Stimulated activated CD4-positive, alpha-beta T cell treated with anti-CD3 and anti-CD28 coated beads, TNF-alpha, amount 100 ng/mL, for 1 hour (primary cell): ENCODE measurements at regions not wholly inside any gene's neighbourhood (a gene's known extent, or its start where the extent isn't known, plus 50 kb on each side); places are given as distances from the start of the nearest gene placed in this dataset.
A peak's percentile ranks its signal among the peaks of the same experiment; 100 is the strongest.

ENCODE experiments used
- DNase-seq, 3 donors: peaks; one replicate each; pipeline ENCODE4 v3.0.0-alpha.2; 2020; ENCODE audit warnings: low read depth in 3 of 3, low spot score in 1 of 3

DNA sequence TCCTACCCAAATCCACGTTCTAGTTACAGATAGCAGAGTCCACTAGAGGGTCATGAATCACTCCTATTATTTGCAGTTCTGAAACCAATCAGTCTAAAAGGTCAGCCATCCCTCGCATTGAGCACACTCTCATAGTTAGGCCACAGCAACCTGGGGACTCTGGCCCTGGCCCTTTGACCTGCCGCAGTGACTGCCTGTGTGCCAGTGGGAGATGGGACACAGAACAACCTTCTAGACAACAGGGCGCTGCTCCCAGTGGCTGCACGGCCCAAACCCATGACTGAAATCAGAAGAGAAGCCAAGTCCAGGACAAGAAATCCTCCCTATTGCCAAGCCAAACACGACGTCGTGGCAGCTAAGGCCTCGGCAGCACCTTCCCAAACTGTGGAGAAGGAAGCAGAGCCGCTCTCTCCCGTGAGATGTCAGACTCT lies 158.5 kb downstream of the HERPUD2 start:
- DNase-seq, result no peak

DNA sequence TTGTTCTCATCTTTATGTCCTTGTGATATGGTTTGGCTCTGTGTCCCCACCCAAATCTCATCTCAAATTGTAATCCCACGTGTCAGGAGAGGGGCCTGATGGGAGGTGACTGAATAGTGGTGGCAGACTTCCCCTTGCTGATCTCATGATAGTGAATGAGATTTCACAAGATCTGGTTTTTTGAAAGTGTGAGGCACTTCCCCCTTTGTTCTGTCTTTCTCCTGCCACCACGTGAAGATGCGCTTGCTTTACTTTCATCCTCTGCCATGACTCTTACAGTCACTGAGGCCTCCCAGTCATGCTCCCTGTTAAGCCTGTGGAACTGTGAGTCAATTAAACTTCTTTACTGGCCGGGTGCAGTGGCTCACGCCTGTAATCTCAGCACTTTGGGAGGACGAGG lies 161.0 kb downstream of the HERPUD2 start:
- no peak for DNase-seq

DNA sequence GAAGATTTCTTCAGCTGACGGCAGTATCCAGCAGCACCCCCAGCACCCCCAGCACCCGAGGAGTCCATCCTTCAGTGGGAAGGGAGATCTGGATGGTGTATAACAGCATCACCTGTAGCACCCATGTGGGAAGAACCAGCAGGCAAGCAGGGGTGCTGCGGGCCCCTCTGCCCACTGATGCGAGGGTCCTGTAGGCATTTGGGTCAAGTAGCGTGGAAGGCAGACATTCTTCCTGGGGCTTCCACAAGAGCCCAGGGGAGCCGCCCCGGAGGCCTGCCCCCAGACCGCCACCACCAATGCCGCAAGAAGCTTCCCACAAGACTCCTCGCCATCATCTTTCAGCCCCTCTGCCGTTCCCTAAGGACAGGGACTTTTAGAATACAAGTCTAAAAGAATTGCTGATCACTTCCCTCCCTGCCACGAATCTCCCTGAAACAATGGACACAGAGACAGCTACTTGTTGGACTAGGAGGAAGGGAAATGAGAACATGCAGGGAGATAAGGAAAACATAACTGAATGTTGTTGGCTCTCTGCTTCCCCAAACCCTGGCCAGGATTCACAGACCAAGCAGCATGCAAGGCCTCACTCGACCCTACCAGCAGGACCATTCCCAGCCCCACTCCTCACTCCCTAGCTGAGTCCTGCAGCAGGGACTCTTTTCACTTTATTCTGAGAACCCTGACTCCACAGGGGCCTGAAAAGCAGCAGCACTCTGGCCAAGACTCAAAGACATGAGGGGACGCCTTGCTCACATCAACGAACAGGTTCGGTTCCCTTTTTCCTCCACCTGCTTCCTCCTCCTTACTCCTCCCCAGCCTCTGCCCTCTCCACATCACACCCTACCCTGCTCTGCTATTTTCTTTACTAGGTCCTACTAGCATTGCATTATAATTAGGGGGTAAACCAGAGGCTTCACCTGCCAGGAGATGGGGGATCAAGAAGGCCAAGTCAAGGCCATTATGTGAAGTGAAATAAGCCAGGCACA lies 164.5 kb downstream of the HERPUD2 start:
- DNase-seq, result no peak

DNA sequence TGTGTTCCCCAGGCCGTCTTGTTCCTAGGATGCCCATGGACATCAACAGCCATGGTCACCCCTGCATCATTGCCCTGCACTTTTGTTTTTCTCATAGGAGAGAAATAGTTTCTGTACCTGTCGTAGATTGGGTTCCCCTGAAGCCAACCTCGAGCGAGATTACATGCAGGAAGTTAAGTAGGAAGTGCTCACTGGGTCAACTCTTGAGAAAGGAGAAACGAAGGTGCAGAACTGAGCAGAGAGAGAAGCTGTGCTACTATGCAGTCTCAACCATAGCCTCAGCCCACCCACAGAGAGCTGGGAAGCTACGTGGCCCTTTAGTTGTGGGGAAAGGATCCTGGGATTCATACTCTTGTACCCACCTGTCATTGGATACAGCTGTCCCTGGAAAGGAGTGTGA lies 165.2 kb downstream of the HERPUD2 start:
- no peak for DNase-seq

DNA sequence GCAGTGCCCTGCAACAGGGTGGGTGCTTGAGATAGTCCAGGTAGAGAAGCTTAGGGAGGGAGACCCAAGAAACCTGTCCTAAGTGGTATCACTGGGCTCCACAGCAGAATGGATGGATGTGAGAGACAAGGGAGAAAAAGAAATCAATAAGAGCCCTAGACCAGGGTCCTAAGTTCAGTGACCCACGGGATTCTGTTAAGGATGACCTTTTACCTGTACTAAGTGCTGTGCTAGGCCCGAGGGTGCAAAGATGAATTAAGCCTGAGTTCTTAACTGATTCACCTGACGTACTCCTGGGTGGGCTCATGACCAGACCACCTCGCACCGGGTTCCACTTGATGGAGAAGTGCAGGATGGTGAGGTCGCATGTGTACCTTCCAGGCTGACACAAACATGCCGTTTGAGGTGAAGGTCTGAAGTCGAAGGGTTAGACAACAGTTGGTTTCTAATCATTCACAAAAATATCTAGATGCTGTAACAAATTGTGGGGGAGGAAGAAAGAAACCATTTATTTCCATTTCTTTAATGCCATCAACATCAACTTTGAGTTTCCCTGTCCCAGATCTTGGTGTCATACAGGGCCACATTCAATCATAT lies 166.5 kb downstream of the HERPUD2 start:
- DNase-seq, result no peak

DNA sequence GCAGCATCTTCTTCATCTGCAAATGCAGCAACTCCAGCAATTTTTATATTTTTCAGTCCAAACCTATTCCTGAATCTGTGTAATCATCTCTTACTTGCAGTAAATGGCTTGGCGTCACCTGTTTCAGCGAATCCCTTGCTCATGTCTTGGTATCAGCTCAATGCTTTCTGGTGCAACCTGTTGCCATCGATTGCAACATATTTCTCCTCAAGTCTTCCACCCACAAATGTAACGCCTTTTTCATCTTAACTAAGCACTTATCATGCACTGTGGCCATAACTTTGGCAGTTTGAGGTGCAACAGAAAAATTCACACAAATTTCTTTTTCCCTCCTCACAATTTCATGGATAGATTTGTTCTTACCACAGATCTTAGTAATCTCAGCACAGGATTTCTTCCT lies 168.3 kb downstream of the HERPUD2 start:
- DNase-seq, result no peak

DNA sequence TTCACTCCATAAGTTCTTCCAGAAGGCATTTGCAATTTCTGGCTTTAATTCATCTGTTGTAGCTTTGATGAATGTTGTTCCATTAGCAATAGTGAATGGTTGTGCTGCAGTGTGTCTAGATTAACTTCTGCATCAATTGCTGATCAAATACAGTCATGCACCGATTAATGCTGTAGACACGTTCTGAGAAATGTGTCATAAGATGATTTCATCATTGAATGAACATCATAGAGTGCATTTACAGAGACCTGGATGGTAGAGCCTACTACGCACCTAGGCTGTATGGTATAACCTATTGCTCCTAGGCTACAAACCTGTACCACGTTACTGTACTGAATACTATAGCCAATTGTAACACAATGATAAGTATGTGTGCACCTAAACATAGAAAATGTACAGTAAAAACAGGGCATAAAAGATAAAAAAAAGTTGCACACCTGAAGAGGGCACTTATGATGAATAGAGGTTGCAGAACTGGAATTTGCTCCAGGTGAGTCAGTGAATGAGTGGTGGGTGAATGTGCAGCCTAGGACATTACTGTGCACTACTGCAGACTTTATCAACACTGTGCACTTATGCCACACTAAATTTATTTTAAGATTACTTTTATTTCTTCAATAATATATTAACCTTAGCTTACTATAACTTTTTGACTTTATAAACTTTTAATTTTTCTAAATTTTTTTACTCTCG lies 170.7 kb downstream of the HERPUD2 start:
- no peak for DNase-seq

DNA sequence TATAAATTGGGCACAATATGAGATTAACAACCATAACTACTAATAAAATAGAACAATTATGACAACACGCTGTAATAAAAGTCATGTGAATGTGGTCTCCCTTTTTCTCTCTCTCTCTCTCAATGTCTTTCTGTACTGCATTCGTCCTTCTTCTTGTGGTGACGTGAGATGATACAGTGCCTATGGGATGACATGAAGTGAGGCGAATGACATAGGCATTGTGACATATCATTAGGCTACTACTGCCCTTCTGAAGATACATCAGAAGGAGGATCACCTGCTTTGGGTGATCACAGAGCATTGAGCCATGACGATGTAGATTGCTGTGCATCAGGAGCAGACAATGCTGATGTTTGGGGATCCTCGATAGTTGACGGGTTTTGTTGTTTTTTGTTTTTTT lies 171.6 kb downstream of the HERPUD2 start:
- no peak for DNase-seq

DNA sequence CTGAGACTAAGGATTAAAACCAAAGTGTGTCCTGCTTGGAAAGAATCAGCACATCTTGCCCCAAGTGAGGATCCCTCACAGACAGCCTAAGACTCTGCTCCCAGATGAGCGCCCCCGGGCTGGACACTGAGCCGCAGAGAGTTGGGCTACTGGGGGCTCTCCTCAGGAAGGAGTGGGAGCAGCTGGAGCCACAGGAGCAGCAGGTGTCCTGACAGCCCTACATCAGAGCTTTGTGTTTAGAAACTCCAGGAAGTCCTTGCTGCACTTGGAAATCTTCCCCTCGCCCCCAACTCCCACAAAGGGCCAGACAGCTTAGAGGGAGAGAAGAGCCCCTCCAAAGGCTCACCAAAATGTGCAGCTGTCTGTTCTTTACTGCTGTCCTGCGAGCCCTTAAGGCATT lies 172.2 kb downstream of the HERPUD2 start:
- no peak for DNase-seq

DNA sequence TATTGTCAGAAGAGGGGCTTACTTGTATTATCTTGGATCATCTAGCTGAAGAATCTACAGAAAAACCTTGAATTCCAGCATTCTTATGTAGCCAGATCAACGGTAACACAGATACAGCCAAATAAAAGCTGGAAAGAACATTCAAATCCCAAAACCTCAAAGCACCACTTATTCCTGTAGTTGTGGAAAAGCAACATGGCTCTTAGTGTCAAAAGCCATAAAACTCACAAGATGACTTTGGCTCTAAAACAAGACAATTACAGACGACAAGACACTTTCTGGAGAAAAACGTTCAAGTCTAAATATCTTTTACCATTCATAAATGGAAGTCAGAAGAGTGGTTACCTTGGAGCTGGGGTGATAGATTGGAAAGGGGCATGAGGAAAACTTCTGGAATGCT lies 173.0 kb downstream of the HERPUD2 start:
- no peak for DNase-seq

DNA sequence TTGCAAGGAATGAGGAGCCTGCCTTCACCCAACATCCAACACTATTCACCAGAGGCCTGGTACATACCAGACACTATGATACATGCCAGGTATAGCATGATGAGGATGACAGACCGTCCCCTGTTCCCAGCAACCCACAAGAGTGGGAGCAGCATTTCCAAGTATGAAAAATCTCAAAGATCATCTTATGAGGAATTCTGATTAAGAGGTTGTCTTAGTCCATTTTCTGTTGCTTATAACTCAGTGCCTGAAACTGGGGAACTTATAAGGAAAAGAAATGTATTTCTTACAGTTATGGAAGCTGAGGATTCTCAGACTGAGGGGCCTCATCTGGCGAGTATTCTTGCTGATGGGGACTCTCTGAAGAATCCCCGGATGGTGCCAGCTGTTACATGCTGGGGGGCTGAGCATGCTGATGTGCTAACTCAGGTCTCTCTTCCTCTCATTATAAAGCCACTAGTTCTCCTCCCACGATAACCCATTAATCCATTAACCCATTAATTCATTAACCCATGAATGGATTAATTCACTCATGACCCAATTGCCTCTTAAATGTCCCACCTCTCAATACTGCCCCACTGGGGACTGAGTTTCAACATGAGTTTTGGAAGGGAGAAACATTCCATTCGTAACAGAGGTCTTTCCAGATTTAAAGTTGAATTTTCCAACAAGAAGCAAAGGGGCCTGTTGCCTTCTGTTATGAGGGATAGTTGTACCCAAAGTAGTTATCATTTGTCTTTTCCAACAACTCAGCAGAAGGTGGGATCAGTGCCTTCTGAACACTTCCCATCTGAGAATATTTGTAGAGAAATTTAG lies 173.9 kb downstream of the HERPUD2 start:
- no peak for DNase-seq

DNA sequence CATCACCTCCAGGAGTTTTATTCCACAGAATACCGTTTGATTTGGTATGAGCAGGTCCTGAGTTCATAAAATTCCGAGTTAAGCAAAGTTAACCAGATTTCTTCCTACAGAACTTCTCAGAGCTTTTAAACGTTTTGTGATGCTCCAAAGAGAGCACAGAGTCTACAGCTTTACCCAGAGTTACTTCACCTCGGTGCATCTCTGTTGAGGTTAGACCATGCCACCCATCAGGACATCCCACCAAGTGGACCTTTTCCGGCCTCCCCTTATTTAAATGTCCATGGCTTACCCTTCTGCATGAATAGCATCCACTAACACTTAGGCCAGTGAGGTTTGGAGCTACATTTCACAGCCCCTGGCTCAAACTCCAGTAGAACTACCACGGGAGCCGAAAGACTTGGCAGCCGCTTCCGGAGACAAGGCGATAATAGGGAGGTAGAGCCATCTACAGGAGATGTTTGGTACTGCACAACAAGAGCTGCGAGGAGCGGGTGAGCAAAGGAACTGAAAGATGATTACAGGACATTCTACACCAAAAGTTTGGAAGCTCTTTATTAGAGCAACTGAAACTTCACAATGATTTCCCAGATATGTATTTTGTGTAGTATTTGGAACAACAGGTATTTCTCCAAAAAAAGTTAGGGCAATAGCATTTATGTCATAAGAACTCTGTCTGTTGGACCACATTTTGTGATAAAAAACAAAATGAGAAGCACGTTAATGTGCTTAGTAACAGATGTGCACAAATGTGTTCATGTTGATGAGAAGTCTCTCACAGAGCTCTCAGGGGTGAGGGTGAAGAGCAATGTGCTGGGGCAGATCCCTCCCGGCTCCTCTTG lies 174.7 kb downstream of the HERPUD2 start:
- peak in 1 of 3 donors; percentile 13 for DNase-seq

DNA sequence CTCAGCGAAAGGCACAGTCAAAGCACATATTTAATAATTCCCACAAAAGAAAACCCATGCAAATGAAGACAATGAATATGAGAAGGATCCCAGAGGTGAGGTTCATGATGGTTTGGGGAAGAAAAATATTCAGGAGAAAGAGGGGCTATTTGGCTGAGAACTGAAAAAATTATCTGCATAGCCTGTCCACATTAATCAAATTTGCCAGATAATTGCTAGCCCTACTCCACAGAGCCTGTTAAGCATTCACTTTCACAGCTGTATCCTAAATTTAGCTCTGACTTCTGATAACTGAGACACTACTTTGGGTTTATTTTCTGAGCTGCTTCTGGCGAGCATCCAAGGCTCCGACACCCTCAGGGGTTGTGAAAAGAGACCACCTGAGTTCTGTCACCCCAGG lies 176.2 kb downstream of the HERPUD2 start:
- no peak for DNase-seq

DNA sequence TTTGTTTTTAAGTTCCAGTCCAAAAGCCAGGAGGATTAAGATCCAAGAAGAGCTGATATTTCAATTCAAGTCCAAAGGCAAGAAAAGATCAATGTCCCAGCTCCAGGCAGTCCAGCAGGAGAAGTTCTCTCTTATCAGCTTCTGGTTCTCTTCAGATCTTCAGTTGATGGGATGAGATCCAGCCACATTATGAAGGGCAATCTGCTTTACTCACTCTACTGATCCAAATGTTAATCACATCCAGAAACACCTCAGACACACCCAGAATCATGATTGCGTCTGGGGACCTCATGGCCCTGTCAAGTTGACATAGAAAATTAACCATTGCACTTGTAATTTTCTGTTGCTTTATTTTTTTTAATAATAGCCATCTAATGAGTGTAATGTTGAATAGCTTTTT lies 178.4 kb downstream of the HERPUD2 start:
- no peak for DNase-seq

DNA sequence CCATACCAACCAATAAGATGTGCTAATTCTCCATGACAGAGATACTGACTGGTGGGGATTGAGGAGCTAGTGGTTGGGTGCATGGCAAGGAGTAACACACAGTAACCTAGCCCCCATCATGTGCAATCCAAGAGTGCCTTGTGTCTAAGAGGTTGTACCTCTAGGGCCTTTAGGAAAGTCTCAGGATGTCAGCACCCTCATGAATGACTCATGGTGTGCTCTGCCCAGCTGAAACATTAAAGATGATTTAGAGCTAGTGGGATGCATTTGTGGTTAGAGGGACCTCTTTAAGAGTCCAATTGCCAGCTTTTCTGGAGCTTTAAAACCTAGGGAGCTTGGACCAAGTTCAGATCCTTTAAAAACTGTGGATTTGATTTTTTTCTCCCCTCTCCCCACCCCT lies 181.1 kb downstream of the HERPUD2 start:
- DNase-seq, result no peak

DNA sequence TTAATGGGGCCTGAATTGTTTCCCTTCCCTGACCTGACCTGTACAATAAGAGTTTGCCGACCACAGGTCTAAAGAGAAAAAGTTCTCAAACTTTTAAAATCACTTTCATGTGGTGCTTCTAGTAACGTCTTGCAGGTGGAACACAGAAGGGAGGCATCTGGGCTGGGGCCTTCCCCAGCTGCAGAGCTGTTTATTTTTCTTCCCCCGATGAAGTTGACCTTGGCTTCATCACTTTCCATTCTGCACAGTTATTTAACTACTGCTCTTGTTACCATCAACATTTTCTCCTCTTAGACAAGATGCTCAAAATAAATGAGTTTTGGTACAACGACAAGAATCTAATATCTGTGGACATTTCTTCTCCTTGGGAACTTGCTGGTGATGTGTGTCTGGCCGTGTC lies 181.7 kb downstream of the HERPUD2 start:
- DNase-seq, result no peak

DNA sequence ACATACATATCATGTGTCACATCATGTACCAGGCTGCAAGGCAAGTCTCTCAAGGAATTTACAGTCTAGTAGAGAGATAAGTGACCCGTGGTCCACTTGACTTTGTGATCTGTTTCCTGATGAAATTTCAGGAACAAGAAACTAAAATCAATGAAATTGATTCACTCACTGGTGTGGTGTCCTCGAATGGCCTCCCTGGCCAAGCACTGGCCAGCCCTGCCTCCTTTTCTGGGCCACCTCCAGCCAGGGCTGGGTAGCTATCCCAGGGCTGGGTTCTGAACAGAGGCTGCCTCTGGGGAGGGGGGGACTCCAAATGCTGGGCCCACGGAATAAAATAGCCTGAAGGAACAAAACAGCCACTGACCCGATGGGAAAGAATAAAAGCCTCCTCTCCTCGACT lies 182.2 kb downstream of the HERPUD2 start:
- DNase-seq, result no peak

DNA sequence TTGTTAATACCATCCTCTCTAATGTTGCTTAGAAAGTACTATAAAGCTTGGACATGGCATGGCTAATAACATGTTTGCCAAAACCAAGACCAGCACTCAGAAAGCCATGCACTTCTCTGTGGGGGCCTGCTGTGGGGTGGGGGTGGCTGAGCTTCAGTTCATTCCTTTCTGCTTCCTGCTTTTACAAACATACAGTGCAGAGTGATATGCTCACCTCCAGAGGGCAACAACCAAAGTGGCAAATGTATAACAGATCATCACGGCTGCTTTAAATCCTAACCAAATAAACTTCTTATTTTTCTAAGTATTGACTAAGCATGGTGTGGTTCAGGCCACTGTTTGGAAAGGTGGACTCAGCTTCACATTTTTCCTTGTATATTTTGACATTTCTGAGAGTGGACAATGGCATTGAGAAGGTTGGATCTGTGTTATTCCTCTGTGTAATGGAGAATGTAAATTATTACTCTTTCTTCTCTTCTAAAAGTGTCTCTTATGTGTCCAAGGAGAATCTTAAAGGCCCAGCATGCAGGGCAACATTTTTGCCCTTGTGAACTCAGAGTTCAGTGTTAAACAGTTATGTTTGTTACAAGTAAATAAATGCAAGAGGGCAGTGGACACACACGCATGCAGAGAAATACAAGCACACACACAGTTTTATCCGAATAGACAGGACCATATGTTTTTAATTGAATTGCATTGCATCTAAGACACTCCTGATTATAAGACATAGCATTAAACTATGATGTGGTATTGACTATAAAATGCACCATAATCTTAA lies 186.1 kb downstream of the HERPUD2 start:
- DNase-seq, result no peak

DNA sequence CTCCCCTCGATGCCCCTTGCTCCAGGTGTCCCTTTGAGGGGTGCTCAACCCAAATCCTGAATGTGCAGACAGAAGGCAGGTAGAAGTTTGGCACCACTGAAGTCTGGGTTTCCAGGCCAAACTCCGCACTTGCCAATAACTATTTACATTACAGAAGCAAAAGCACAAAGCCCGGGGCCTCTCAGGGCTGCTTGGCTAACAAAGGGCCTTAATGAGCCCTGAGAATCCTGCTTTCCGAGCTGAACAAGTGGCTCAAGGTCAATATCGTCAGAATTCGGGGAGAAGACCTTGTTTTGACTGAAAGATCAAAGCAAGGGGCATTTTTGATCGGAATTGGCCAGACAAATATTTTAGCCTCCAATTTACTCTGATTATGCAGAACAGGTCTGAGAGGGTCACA lies 189.9 kb downstream of the HERPUD2 start:
- DNase-seq, result no peak

DNA sequence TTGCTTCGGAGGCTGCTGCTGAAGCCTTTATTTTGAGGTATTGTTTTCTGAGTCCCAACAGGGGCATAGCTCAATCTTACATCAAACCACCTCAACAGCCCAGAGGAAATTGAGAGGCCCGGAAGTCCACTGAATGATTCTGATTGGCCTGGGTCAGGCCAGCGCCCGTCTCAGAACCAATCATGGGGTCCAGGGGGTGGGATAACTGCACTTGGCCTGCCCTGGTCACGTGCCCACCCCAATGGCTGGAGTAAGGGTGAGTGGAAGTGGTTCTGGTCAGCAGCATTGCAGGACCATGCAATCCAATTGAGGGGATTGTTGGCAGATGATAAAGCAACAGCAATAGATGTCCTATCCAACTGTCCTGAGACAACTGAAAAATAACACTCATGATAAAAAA lies 190.6 kb downstream of the HERPUD2 start:
- DNase-seq, result no peak
